Urothelium cell line (cell line): ENCODE measurements at regions not wholly inside any gene's neighbourhood (a gene's known extent, or its start where the extent isn't known, plus 50 kb on each side); places are given as distances from the start of the nearest gene placed in this dataset.
A peak's percentile ranks its signal among the peaks of the same experiment; 100 is the strongest.

Experiments
- DNase-seq: peaks from one replicate; pipeline ENCODE4 v3.0.0; 2011; ENCODE audit warnings: low spot score, mixed read lengths
- FAIRE-seq: peaks from 2 replicates; lab custom pipeline; 2011; peaks lifted over from hg19 to GRCh38; lab: Jason Lieb, UNC

GRCh38 chr3:148106062-148106461 is 591.6 kb upstream of the AGTR1 start:
- FAIRE-seq = no peak
- no peak for DNase-seq

- FAIRE-seq = no peak
- no peak for DNase-seq
These were observed 570.7 kb upstream of the AGTR1 start for GRCh38 chr3:148126956-148127355.

DNA sequence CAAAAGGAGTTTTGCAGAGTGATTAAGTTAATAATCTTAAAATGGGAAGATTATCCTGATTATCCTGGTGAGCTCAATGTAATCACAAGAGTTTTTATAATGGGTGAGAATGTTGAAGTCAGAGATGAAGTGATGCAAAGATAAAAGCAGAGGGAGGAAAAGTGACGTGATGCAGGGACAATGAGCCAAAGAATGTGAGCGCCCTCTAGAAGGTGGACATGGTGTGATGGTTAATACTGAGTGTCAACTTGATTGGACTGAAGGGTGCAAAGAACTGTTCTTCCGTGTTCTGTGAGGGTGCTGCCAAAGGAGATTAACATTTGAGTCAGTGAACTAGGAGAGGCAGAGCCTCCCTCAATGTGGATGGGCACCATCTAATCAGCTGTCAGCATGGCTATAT is 569.6 kb upstream of the AGTR1 start:
- FAIRE-seq = no peak
- no peak for DNase-seq

DNA sequence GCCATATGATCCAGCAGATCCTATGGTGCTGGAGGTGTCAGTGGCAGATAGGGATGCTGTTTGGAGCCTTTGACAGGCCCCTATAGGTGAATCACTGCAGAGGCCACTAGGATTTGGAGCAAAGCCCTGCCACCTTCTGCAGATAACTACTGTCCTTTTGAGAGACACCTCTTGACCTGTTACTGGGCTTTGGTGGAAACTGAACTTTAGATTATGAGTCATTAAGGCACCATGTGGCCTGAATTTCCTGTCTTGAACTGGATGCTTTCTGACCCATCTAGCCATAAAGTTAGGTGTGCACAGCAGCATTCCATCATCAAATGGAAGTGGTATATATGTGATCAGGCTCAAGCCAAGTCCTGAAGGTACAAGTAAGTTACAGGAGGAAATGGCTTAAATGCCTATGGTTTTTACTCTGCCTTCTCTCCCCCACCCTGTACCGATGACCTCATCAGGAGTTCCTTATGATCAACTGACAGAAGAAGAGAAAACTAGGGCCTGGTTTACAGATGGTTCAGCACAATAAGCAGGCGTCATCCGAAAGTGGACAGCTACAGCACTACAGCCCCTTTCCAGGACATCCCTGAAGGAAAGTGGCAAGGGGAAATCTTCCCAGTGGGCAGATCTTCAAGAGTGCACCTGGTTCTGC is 565.6 kb upstream of the AGTR1 start:
- FAIRE-seq = no peak
- DNase-seq = no peak

DNA sequence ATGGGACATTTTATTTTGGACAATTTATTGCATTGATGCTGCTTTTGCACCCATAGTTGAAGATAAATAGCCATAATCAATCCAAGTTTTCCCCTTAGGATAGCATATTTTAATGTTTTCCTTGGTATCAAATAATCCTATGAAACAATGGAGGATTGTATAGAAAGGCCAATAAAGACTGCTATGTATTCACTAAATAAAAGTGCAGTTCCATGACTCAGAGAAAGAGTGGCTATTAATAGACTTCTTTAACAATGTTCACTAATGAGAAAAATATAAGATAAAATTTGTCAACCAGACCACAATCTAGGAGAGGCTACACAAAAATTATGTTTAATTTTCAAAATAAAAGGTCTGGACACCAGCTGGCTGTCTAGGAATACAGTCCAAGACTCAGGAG is 560.9 kb upstream of the AGTR1 start:
- DNase-seq (no peak), FAIRE-seq (no peak)

DNA sequence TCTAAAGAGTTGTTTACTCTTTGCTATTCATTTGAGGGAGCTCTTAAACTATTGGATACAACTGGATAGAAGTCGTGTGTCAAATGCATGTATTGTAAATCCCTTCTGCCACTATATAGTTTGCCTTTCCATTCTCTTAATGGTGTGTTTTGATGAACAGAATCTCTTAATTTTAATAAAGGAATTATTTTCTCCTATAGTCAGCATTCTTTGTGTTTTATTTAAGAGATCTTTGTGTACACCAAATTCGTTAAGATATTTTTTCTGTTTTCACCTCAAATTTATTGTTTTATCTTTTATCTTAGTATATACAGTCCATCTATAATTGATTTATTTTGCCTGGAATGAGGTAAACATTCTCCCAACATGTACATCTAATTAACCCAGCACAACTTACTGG is 551.5 kb upstream of the AGTR1 start:
- no peak for FAIRE-seq
- DNase-seq = no peak

GRCh38 chr3:148146947-148147826 is 550.5 kb upstream of the AGTR1 start:
- FAIRE-seq (no peak), DNase-seq (no peak)

GRCh38 chr3:148147903-148148302 is 549.8 kb upstream of the AGTR1 start:
- no peak for DNase-seq
- no peak for FAIRE-seq

DNA sequence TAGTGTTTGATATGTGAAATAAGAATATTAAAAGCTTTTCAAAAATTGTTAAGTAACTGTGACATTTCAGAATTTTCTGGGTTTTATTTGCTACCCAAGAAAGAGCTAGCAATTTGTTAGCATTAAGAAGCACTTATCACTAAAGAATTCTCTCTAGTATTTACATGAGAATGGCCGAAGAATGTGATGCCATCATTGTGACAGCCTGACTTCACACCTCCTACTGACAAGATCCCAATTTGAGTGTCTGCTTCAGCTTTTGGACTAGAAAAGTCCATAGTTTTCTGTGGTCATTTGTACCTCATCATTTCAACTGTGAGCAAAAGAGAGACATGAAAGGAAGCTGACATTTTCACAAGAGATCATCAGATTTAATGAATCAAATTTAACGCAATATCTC is 548.1 kb upstream of the AGTR1 start:
- FAIRE-seq = no peak
- no peak for DNase-seq

DNA sequence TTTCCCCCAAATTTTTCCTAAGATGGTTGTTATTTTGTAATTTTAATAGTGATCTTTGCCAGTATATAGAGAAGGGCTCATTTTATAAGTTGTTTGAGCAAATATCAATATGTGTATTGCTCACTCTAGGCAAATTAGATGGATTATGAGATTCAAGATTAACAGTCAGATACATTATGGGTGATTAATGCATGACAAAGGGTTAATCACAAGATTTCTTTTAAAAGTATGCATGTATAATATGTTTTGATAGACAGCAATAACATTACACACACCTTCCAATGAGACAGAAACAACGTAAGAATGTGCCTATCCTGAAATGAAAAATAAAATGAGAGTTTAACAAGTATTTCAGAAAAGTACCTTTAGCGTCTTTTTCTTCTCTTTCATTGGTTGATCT is 547.6 kb upstream of the AGTR1 start:
- DNase-seq = no peak
- FAIRE-seq = no peak

- no peak for FAIRE-seq
These were observed 539.5 kb upstream of the AGTR1 start for GRCh38 chr3:148158210-148158609.

GRCh38 chr3:148162132-148162531 is 535.6 kb upstream of the AGTR1 start:
- no peak for DNase-seq
- no peak for FAIRE-seq

More at GRCh38 chr3:148158210-148158609, 539.5 kb upstream of the AGTR1 start:
- DNase-seq = peak; percentile 37

- no peak for FAIRE-seq
These were observed 529.4 kb upstream of the AGTR1 start for GRCh38 chr3:148168347-148168746.

GRCh38 chr3:148173851-148174250 is 523.9 kb upstream of the AGTR1 start:
- DNase-seq (no peak), FAIRE-seq (no peak)

More at GRCh38 chr3:148168347-148168746, 529.4 kb upstream of the AGTR1 start:
- DNase-seq = no peak

- DNase-seq (no peak), FAIRE-seq (no peak)
These were observed 522.5 kb upstream of the AGTR1 start for GRCh38 chr3:148175214-148175613.

- no peak for FAIRE-seq
These were observed 519.2 kb upstream of the AGTR1 start for GRCh38 chr3:148178503-148178902.

DNA sequence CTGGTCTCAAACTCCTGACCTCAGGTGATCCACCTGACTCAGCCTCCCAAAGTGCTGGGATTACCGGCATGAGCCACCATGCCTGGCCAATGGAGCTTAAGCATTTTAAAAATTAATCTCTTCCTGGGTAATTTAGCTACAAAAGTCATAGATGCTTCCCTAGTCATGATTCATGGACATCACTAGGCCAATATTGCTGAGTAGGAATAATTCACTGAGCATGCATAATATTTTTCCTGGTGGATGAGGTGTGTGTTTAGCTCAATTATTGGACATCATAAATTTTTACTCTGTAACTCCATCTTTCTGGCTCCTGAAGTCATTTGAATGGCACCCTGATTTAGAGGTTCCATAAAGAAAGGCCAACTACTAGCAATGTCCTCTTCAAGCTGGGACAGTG is 512.9 kb upstream of the AGTR1 start:
- FAIRE-seq (no peak), DNase-seq (no peak)

More at GRCh38 chr3:148178503-148178902, 519.2 kb upstream of the AGTR1 start:
- no peak for DNase-seq

DNA sequence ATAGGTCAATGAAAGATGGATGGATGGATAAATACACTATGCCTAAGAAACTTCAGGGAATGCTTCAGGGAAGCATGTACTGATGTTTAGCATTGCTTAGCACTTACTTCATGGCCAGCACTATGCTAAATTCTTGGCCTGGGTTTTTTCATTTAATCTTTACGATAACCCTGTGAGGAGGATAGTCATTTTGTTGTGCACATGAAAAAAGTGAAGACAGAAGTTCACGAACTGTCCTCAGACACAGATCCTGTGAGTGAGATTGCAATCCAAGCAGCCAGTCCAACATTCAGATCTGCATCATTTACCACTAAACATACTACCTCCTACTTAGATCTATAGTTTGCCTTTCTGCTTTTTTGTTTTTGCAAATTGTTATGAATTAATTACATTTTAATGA is 510.8 kb upstream of the AGTR1 start:
- no peak for DNase-seq
- FAIRE-seq = no peak

- no peak for FAIRE-seq
These were observed 510.4 kb upstream of the AGTR1 start for GRCh38 chr3:148187296-148187695.

DNA sequence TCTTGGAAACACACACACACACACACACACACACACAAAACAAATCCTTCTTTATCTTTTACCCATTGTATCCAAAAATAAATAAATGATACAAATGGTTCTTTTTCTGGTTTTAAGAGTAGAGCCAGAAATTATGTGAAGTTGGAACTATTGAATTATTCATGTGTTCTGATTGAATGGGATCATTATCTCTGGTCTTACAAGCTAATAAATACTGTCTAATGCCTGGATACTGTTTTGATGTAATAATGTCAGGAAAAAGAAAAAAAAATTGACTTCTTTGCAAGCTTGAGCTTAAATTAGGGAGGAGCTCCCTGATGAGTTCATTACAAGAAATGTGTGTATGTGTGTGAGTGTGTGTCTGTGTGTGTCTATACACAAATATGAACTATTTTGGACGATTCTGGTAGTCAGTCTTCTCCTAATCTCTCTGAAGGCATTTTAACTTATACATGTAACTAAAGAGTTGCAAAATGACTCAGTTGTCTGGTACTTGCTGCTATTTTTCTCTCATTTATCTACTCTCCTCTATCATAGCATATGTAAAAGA is 507.2 kb upstream of the AGTR1 start:
- no peak for DNase-seq
- FAIRE-seq = no peak

More at GRCh38 chr3:148187296-148187695, 510.4 kb upstream of the AGTR1 start:
- DNase-seq = no peak

DNA sequence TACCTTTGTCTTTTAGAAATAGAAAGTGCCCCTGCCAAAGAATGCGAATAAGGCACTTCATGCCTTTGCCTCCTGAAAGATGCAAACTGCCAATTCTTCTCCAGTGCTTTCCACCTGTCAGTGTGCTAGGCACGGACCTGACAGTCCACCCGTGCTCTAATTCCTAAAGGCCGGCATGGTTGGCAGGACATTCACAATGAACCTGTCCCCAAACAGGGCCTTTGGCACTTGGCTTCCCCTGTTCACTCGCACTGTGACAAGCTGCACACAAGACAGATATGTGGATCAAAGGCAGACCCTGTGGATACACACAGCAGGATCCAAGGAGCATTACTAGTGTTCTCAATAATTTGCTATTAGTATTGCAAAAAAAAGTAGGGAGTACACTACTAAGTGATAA is 505.7 kb upstream of the AGTR1 start:
- DNase-seq (no peak), FAIRE-seq (no peak)

DNA sequence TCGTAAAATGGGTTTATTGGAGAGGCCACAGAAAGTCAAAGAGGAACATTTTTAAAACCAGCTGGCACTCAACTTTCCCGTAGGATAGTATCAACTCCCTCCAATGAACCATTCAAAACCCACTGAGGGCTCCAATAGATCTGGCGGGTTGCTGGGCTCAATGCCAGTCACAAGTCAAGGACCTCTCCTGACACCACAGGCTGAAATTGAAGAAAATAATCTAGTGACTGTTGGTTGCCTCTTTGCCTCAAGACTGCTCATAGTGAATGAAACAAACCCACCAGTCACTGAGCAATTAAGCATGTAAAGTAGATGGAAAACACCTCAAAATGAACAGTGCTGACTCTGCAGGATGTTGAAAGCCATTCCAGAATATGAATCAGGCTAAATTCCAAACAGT is 500.6 kb upstream of the AGTR1 start:
- FAIRE-seq (no peak), DNase-seq (no peak)
